OCI-LY3 (cell line): ENCODE measurements at regions not wholly inside any gene's neighbourhood (a gene's known extent, or its start where the extent isn't known, plus 50 kb on each side); places are given as distances from the start of the nearest gene placed in this dataset.

ENCODE experiments used
- H2AFZ ChIP-seq: fragments of 200-600, 300-600 bp; shearing (Covaris generic); 2 replicates; pipeline ENCODE4 v1.6.0; 2014; ENCODE audit warnings: antibody characterized with exemption, low read depth, low read length
- H3K27ac ChIP-seq: fragments of 200-600, 300-600 bp; sonication (generic); 2 replicates; pipeline ENCODE4 v1.5.1; 2014; ENCODE audit warnings: mild to moderate bottlenecking, low read length, moderate library complexity, mixed read lengths
- H3K27me3 ChIP-seq: fragments of 200-600, 300-600 bp; sonication (generic); 2 replicates; pipeline ENCODE4 v1.6.1; 2014; ENCODE audit warnings: low read depth, low read length, mixed read lengths
- H3K36me3 ChIP-seq: fragments of 200-600, 300-600 bp; sonication (generic); replicated peaks from 2 replicates; pipeline ENCODE3; 2014; ENCODE audit warnings: low read depth, low read length, mixed read lengths
- H3K4me1 ChIP-seq: fragments of 300-600, 200-600 bp; sonication (generic); 2 replicates; pipeline ENCODE4 v1.6.1; 2014; ENCODE audit warnings: low read length, mixed read lengths
- H3K4me2 ChIP-seq: fragments of 200-600, 300-600 bp; sonication (generic); 2 replicates; pipeline ENCODE4 v1.6.1; 2014; ENCODE audit warnings: low read length, mixed read lengths
- H3K4me3 ChIP-seq: fragments of 300-600, 200-600 bp; sonication (generic); 2 replicates; pipeline ENCODE4 v1.5.1; 2014; ENCODE audit warnings: antibody characterized with exemption, mild to moderate bottlenecking, low read length, moderate library complexity
- H3K79me2 ChIP-seq: fragments of 300-600, 200-600 bp; shearing (Covaris generic); 2 replicates; pipeline ENCODE4 v1.6.1; 2014; ENCODE audit warnings: mild to moderate bottlenecking, low read length, mixed read lengths
- H3K9ac ChIP-seq: fragments of 300-600, 200-600 bp; shearing (Covaris generic); 2 replicates; pipeline ENCODE4 v1.6.0; 2014; ENCODE audit warnings: mild to moderate bottlenecking, low read length, moderate library complexity
- H3K9me3 ChIP-seq: fragments of 200-600, 300-600 bp; shearing (Covaris generic); 2 replicates; pipeline ENCODE4 v1.6.1; 2014; ENCODE audit warnings: low read length, mixed read lengths; ENCODE audit not compliant: insufficient read depth
- H4K20me1 ChIP-seq: fragments of 200-600, 300-600 bp; sonication (generic); 2 replicates; pipeline ENCODE4 v1.6.1; 2016; ENCODE audit warnings: low read length, mixed read lengths; ENCODE audit not compliant: insufficient read depth
- EZH2phosphoT487 ChIP-seq: fragments of 200-600 bp; shearing (Covaris generic); IDR thresholded peaks from 2 replicates; pipeline ENCODE4 v1.6.1; 2018; ENCODE audit warnings: antibody characterized with exemption, mixed run types, low read depth
- TF ChIP-seq, protein P1 (sequence below): fragments of 200-600, 300-600 bp; sonication (generic); IDR thresholded peaks from 2 replicates; pipeline ENCODE4 v1.5.1; 2014; ENCODE audit warnings: antibody characterized with exemption, low read length, low read depth

DNA sequence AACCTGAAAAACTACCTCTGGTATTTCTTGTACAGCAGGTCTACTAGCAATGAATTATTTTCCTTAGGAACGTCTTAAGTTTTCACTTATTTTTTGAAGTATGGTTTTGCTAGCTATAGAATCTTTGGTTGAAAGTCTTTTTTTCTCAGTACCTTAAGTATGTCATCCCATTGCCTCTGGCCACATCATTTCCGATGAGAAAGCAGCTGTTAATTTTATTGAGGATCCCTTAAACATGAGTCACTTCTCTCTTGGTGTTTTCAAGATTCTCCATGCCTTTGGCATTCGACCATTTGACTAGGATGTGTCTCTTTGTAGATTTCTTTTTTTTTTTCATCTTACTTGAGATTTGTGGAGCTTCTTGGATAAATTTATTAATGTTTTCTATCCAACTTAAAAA, 803.8 kb upstream of the AMOT start:
- Histone ChIP-seq H3K4me1 (no peaks in the 10 kb centered on the region), H3K27me3 (no peaks in the 10 kb centered on the region), H3K79me2 (no peaks in the 10 kb centered on the region), H3K9ac (no peak overlapping the region), H4K20me1 (no peaks in the 10 kb centered on the region), H3K4me3 (no peak overlapping the region), H3K9me3 (no peaks in the 10 kb centered on the region), H3K27ac (no peak overlapping the region), H3K4me2 (no peak overlapping the region), H3K36me3 (no peaks in the 10 kb centered on the region), H2AFZ (no peak overlapping the region)
- TF ChIP-seq, protein P1, sequence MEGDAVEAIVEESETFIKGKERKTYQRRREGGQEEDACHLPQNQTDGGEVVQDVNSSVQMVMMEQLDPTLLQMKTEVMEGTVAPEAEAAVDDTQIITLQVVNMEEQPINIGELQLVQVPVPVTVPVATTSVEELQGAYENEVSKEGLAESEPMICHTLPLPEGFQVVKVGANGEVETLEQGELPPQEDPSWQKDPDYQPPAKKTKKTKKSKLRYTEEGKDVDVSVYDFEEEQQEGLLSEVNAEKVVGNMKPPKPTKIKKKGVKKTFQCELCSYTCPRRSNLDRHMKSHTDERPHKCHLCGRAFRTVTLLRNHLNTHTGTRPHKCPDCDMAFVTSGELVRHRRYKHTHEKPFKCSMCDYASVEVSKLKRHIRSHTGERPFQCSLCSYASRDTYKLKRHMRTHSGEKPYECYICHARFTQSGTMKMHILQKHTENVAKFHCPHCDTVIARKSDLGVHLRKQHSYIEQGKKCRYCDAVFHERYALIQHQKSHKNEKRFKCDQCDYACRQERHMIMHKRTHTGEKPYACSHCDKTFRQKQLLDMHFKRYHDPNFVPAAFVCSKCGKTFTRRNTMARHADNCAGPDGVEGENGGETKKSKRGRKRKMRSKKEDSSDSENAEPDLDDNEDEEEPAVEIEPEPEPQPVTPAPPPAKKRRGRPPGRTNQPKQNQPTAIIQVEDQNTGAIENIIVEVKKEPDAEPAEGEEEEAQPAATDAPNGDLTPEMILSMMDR, result no peak
- no peak for TF ChIP-seq EZH2phosphoT487

DNA sequence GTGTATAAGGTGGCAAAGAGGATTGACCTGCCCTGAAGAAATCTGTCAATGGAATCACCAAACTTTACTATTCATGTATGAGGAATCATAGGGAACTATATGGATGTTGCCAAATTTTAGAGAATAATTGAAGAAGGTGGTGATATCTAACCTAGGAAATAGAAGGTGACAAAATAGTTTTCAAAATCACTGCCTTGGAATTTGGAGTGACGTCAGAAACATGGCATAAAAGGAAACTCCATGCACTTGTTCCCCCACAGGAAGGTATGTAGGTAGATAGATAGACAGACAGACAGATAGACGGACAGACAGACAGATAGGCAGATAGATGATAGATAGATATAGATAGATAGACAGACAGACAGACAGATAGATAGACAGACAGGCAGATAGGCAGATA, 793.9 kb upstream of the AMOT start:
- H3K9ac ChIP-seq, result no peak overlapping the region
- TF ChIP-seq EZH2phosphoT487, result no peak
- TF ChIP-seq, protein P1, result no peak

DNA sequence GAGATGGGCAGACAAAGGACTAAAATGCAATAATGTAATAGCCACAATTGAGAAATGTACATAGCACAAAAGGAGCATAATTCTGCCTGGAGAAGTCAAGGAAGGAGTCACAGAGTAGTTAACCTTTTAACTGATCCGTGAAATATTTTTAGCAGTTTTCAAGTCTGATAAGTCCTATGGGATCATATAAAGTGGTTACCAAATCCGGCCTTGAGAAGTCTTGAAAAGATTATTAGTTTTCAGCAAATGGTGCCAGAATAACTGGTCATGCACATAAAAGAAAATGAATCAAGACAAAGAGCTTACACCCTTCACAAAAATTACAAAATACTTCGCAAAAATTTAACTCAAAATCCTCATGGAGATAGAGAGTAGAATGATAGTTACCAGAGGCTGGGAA, 788.7 kb upstream of the AMOT start:
- no peaks in the 10 kb centered on the region for H3K9me3 ChIP-seq

More for the DNA sequence above, 793.9 kb upstream of the AMOT start:
- H3K4me1 ChIP-seq, result peaks cover 4% of the 10 kb centered on the region; the same call in 1 of the 2 replicates
- no peak overlapping the region for H3K27ac ChIP-seq
- H3K4me3 ChIP-seq, result no peak overlapping the region
- H3K9me3 ChIP-seq, result no peaks in the 10 kb centered on the region
- H2AFZ ChIP-seq, result no peak overlapping the region
- no peaks in the 10 kb centered on the region for H4K20me1 ChIP-seq
- no peaks in the 10 kb centered on the region for H3K27me3 ChIP-seq
- H3K79me2 ChIP-seq, result no peaks in the 10 kb centered on the region
- H3K36me3 ChIP-seq, result no peaks in the 10 kb centered on the region
- no peak overlapping the region for H3K4me2 ChIP-seq

DNA sequence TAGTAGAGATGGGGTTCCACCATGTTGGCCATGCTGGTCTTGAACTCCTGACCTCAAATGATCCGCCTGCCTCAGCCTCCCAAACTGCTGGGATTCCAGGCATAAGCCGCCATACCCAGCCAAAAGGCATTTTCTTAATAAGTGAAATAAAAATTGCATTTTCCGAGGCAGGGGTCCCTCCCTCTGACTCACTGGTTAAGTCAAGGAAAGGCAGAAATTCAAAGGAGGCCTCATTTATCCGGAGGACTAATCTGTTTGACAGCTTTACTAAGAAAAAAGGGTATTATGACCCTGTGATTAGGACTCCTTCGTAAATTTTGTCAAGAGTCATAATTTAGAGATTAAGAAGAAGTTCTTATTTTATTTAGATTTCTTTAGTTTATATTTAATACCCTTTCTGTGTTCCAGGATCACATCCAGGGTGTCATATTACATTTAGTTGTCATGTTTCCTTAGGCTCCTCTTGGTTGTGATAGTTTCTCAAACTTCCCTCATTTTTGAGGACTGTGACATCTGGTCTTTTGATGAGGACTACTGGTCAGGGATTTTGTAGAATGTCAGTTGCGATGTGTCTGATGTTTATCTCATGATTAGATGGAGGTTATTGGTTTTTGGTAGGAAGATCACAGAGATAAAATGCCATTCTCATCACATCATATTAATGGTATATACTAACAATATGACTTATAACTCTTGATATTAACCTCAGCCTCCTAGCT, 753.7 kb upstream of the AMOT start:
- H3K4me2 ChIP-seq, result no peak overlapping the region
- H3K27ac ChIP-seq, result no peak overlapping the region
- no peak overlapping the region for H3K4me3 ChIP-seq
- no peaks in the 10 kb centered on the region for H3K36me3 ChIP-seq
- H4K20me1 ChIP-seq, result no peaks in the 10 kb centered on the region
- H3K79me2 ChIP-seq, result no peaks in the 10 kb centered on the region
- H2AFZ ChIP-seq, result no peak overlapping the region
- no peaks in the 10 kb centered on the region for H3K4me1 ChIP-seq
- H3K27me3 ChIP-seq, result no peaks in the 10 kb centered on the region
- TF ChIP-seq, protein P1, result no peak
- no peak for TF ChIP-seq EZH2phosphoT487
- no peaks in the 10 kb centered on the region for H3K9me3 ChIP-seq
- H3K9ac ChIP-seq, result no peak overlapping the region

More for the DNA sequence above, 788.7 kb upstream of the AMOT start:
- Histone ChIP-seq H3K27ac (no peak overlapping the region), H4K20me1 (no peaks in the 10 kb centered on the region), H3K9ac (no peak overlapping the region), H3K36me3 (no peaks in the 10 kb centered on the region), H3K27me3 (no peaks in the 10 kb centered on the region), H2AFZ (no peak overlapping the region), H3K79me2 (no peaks in the 10 kb centered on the region), H3K4me3 (no peak overlapping the region), H3K4me2 (no peak overlapping the region), H3K4me1 (peaks cover 4% of the 10 kb centered on the region; the same call in 1 of the 2 replicates)
- TF ChIP-seq, protein P1, result no peak
- no peak for TF ChIP-seq EZH2phosphoT487
